ENCODE measurements at regions not wholly inside any gene's neighbourhood (a gene's known extent, or its start where the extent isn't known, plus 50 kb on each side); places are given as distances from the start of the nearest gene placed in this dataset.

DNA sequence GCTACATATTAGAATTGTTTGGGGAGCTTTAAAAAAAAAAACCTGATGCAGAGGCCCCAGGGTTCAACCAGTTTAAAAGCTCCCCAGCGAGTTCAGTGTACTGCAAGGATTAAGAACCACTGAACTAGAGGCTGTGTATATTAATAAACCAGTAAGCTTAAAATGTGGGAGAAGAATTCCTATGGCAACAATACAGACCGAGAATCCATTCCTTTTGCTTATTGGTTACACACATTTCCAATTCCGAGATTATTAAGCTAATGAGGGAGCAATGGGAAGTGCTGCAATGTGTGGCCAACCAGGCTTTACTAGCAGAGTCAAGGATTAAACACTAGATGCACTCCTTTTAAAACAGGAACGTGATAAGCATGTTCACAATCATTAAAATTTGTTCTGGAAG lies 204.4 kb downstream of the TDRD15 start:
- TF ChIP-seq SPI1 (IDR thresholded peaks at IDR 0.05; ENCODE audit: low read depth, low read length) (no peak), POLR2AphosphoS5 (IDR thresholded peaks at IDR 0.05; ENCODE audit: low read depth, low read length) (no peak), TAF1 (IDR thresholded peaks at IDR 0.05; ENCODE audit: low read depth, low read length) (no peak), POLR2A (IDR thresholded peaks at IDR 0.05; ENCODE audit: low read depth, low read length) (no peak), PAX5 (IDR thresholded peaks at IDR 0.05; ENCODE audit: insufficient read depth, low read length, severe bottlenecking) (no peak)
